ENCODE measurements at regions not wholly inside any gene's neighbourhood (a gene's known extent, or its start where the extent isn't known, plus 50 kb on each side); places are given as distances from the start of the nearest gene placed in this dataset.

DNA sequence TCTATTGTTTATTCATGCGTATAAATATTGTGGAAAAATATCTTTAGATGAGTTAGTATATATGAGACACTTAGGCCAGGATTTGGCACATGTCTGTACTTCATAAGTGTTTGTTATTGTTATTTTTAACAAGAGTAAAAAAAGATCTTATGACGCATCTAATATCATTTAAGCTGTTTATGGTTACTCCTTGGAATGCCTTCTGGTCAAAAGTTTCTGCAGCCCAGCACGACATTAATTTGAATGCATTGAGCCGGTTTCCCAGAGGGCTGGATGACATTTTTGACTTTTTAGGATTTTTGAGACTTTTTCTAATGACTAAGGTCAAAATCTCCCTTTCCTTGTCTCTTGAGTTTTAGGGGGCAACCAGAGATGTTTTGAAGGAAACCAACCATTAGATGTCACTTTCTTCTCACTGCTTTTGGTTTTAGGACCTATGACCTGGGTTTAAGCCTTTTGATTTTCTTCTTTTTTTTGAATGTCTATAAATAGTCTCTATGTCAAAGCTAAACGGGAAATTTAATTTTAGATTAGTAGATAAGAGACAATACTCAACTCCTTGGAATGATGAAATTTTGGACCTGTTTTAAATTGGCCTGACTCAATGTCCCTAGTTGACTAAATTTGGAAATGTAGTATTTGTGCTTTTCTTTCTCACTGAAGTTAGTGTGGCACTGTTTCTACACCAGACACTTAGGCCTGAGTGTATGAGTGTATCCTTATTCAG, 215.5 kb downstream of the AEBP2 start:
- TF ChIP-seq CTCF (IDR thresholded peaks at IDR 0.05): no peak
- TF ChIP-seq POLR2A (IDR thresholded peaks at IDR 0.05): no peak
- no peak for TF ChIP-seq POLR2AphosphoS5 (IDR thresholded peaks at IDR 0.05; ENCODE audit: insufficient read depth in 1 of 2, low read depth in 1 of 2)
